ENCODE measurements at regions not wholly inside any gene's neighbourhood (a gene's known extent, or its start where the extent isn't known, plus 50 kb on each side); places are given as distances from the start of the nearest gene placed in this dataset.

- no peaks in the 10 kb centered on the region for H3F3A ChIP-seq (ENCODE audit: insufficient read depth)
- TF ChIP-seq EZH2phosphoT487 (IDR thresholded peaks at IDR 0.05; ENCODE audit: insufficient read depth, low read depth): no peak
- no peak for TF ChIP-seq EZH2 (IDR thresholded peaks at IDR 0.05; ENCODE audit: insufficient read depth, poor library complexity, severe bottlenecking)
- no peak for DNase-seq
- no peak overlapping the region for H3K4me2 ChIP-seq (ENCODE audit: unreplicated experiment)
- H3K27ac ChIP-seq: no peak overlapping the region
- no peaks in the 10 kb centered on the region for H3K4me1 ChIP-seq (ENCODE audit: insufficient read depth)
- no peaks in the 10 kb centered on the region for H3K79me2 ChIP-seq (ENCODE audit: insufficient read depth)
- no peak overlapping the region for H3K9ac ChIP-seq
- no peaks in the 10 kb centered on the region for H4K20me1 ChIP-seq (ENCODE audit: insufficient read depth)
- no peak overlapping the region for H2AFZ ChIP-seq
- no peaks in the 10 kb centered on the region for H3K9me2 ChIP-seq (ENCODE audit: insufficient read depth)
- in situ Hi-C loops (cut with MboI): no loop called here
- H3K36me3 ChIP-seq (ENCODE audit: low read depth): no peaks in the 10 kb centered on the region
- H3K9me3 ChIP-seq (ENCODE audit: low read depth): no peaks in the 10 kb centered on the region
- WGBS, 2 experiments (ENCODE audit: low coverage in 1 of 2, low lambda C conversion rate in 2 of 2, missing lambda C conversion rate in 2 of 2): 45 to 57% methylated on average over 4 of the region's 4 CpGs
- H3K27me3 ChIP-seq (replicated peaks; ENCODE audit: insufficient read depth): 0 out of 2 replicates have a peak, but pooled peaks cover 5% of the 10 kb centered on the region
- H3K4me3 ChIP-seq: no peak overlapping the region
These were observed 249.3 kb downstream of the NNT start for GRCh38 chr5:43852279-43852678.

GRCh38 chr5:43851741-43852140 is 248.8 kb downstream of the NNT start:
- no peaks in the 10 kb centered on the region for H4K20me1 ChIP-seq (ENCODE audit: insufficient read depth)
- H3K4me3 ChIP-seq: no peak overlapping the region
- H3K4me2 ChIP-seq (ENCODE audit: unreplicated experiment): no peak overlapping the region
- H3K9ac ChIP-seq: no peak overlapping the region
- 0 out of 2 replicates have a peak, but pooled peaks cover 5% of the 10 kb centered on the region for H3K27me3 ChIP-seq (replicated peaks; ENCODE audit: insufficient read depth)
- no peaks in the 10 kb centered on the region for H3K79me2 ChIP-seq (ENCODE audit: insufficient read depth)
- no peak overlapping the region for H2AFZ ChIP-seq
- no peak for TF ChIP-seq EZH2phosphoT487 (IDR thresholded peaks at IDR 0.05; ENCODE audit: insufficient read depth, low read depth)
- no peak for TF ChIP-seq EZH2 (IDR thresholded peaks at IDR 0.05; ENCODE audit: insufficient read depth, poor library complexity, severe bottlenecking)
- DNase-seq: no peak
- no peaks in the 10 kb centered on the region for H3F3A ChIP-seq (ENCODE audit: insufficient read depth)
- no peak overlapping the region for H3K27ac ChIP-seq
- H3K9me2 ChIP-seq (ENCODE audit: insufficient read depth): no peaks in the 10 kb centered on the region
- in situ Hi-C loops (cut with MboI): no loop called here
- 47 to 51% methylated on average over 7 of the region's 7 CpGs for WGBS, 2 experiments (ENCODE audit: low coverage in 1 of 2, low lambda C conversion rate in 2 of 2, missing lambda C conversion rate in 2 of 2)
- no peaks in the 10 kb centered on the region for H3K4me1 ChIP-seq (ENCODE audit: insufficient read depth)
- no peaks in the 10 kb centered on the region for H3K9me3 ChIP-seq (ENCODE audit: low read depth)
- H3K36me3 ChIP-seq (ENCODE audit: low read depth): no peaks in the 10 kb centered on the region

GRCh38 chr5:43840424-43841125 is 237.6 kb downstream of the NNT start:
- Histone ChIP-seq H4K20me1 (ENCODE audit: insufficient read depth) (no peaks in the 10 kb centered on the region), H3F3A (ENCODE audit: insufficient read depth) (peaks cover 17% of the 10 kb centered on the region), H3K27ac (no peak overlapping the region), H3K4me3 (no peak overlapping the region), H3K79me2 (ENCODE audit: insufficient read depth) (no peaks in the 10 kb centered on the region), H2AFZ (no peak overlapping the region), H3K27me3 (replicated peaks; ENCODE audit: insufficient read depth) (no peaks in the 10 kb centered on the region), H3K9ac (no peak overlapping the region), H3K4me2 (ENCODE audit: unreplicated experiment) (no peak overlapping the region), H3K9me3 (ENCODE audit: low read depth) (no peaks in the 10 kb centered on the region), H3K9me2 (ENCODE audit: insufficient read depth) (no peaks in the 10 kb centered on the region), H3K36me3 (ENCODE audit: low read depth) (no peaks in the 10 kb centered on the region), H3K4me1 (ENCODE audit: insufficient read depth) (peaks cover 26% of the 10 kb centered on the region)
- in situ Hi-C loops (cut with MboI): no loop called here
- 25 to 31% methylated on average over 4 of the region's 4 CpGs for WGBS, 2 experiments (ENCODE audit: low coverage in 1 of 2, low lambda C conversion rate in 2 of 2, missing lambda C conversion rate in 2 of 2)
- TF ChIP-seq EZH2 (IDR thresholded peaks at IDR 0.05; ENCODE audit: insufficient read depth, poor library complexity, severe bottlenecking) (no peak), EZH2phosphoT487 (IDR thresholded peaks at IDR 0.05; ENCODE audit: insufficient read depth, low read depth) (no peak)
- peak; percentile 7 for DNase-seq

- no peak overlapping the region for H2AFZ ChIP-seq
These were observed 236.2 kb downstream of the NNT start for GRCh38 chr5:43839218-43839617.

More at GRCh38 chr5:43839218-43839617, 236.2 kb downstream of the NNT start:
- Histone ChIP-seq H3F3A (ENCODE audit: insufficient read depth) (peaks cover 17% of the 10 kb centered on the region), H3K9me3 (ENCODE audit: low read depth) (no peaks in the 10 kb centered on the region), H3K79me2 (ENCODE audit: insufficient read depth) (no peaks in the 10 kb centered on the region), H3K36me3 (ENCODE audit: low read depth) (no peaks in the 10 kb centered on the region), H3K27me3 (replicated peaks; ENCODE audit: insufficient read depth) (no peaks in the 10 kb centered on the region), H3K4me3 (no peak overlapping the region), H4K20me1 (ENCODE audit: insufficient read depth) (no peaks in the 10 kb centered on the region), H3K4me2 (ENCODE audit: unreplicated experiment) (no peak overlapping the region), H3K9me2 (ENCODE audit: insufficient read depth) (no peaks in the 10 kb centered on the region), H3K4me1 (ENCODE audit: insufficient read depth) (peaks cover 26% of the 10 kb centered on the region), H3K27ac (peak overlapping the region; percentile 48), H3K9ac (no peak overlapping the region)
- TF ChIP-seq EZH2phosphoT487 (IDR thresholded peaks at IDR 0.05; ENCODE audit: insufficient read depth, low read depth) (no peak), EZH2 (IDR thresholded peaks at IDR 0.05; ENCODE audit: insufficient read depth, poor library complexity, severe bottlenecking) (no peak)
- DNase-seq: peak; percentile 85
- in situ Hi-C loops (cut with MboI): no loop called here
